CD4-positive, alpha-beta T cell (primary cell): ENCODE measurements at regions not wholly inside any gene's neighbourhood (a gene's known extent, or its start where the extent isn't known, plus 50 kb on each side); places are given as distances from the start of the nearest gene placed in this dataset.

Experiments used
- ATAC-seq: fragments of 200-7000 bp; cut with Tn5 transposase; one replicate; pipeline ENCODE4 v1.10.0; 2022; ENCODE audit warnings: mild to moderate bottlenecking; ENCODE audit not compliant: poor library complexity
- CTCF ChIA-PET: fragments of 350-600 bp; sonication (Branson Sonifier 250); formaldehyde crosslinking; loops from one replicate; lab custom pipeline; 2021; ENCODE audit warnings: antibody characterized with exemption, inconsistent platforms; lab: Charles Lee
- POLR2A ChIA-PET: fragments of 350-600 bp; sonication (Branson Sonifier 250); formaldehyde crosslinking; loops from one replicate; lab custom pipeline; 2021; ENCODE audit warnings: antibody characterized with exemption, inconsistent platforms; lab: Charles Lee
- DNase-seq, 14 experiments: peaks; one replicate each; pipeline ENCODE4 v3.0.0-alpha.2; 2013 to 2020; ENCODE audit warnings: mixed read lengths in 2 of 14
- H3K27ac ChIP-seq, 2 donors: one replicate each; pipeline versions ENCODE4 v1.5.1 to v1.7.0; 2013; ENCODE audit warnings: low read length in 2 of 2, low read depth in 1 of 2, mild to moderate bottlenecking in 1 of 2
- H3K27me3 ChIP-seq, 2 experiments: 1 replicate in 1 of 2; 2 replicates in 1 of 2; pipeline versions ENCODE4 v1.6.1 to v1.7.0; 2013; ENCODE audit warnings: low read length in 2 of 2, control low read depth in 1 of 2, mild to moderate bottlenecking in 1 of 2, moderate library complexity in 1 of 2; ENCODE audit not compliant: insufficient read depth in 2 of 2, control insufficient read depth in 1 of 2
- H3K36me3 ChIP-seq: one replicate; pipeline ENCODE4 v1.6.1; 2013; ENCODE audit warnings: low read length, control low read depth; ENCODE audit not compliant: insufficient read depth
- H3K4me1 ChIP-seq: one replicate; pipeline ENCODE4 v1.6.1; 2013; ENCODE audit warnings: low read length, control low read depth; ENCODE audit not compliant: insufficient read depth
- H3K4me3 ChIP-seq: one replicate; pipeline ENCODE4 v1.5.1; 2013; ENCODE audit warnings: mild to moderate bottlenecking, low read length, moderate library complexity
- H3K9me3 ChIP-seq, 2 experiments: 1 replicate in 1 of 2; 2 replicates in 1 of 2; pipeline versions ENCODE4 v1.6.1 to v1.7.0; 2013; ENCODE audit warnings: low read length in 2 of 2, mild to moderate bottlenecking in 2 of 2, control low read depth in 1 of 2, moderate library complexity in 1 of 2; ENCODE audit not compliant: control insufficient read depth in 1 of 2, insufficient read depth in 1 of 2
- H3K27ac Mint-ChIP-seq: one replicate; pipeline ENCODE4 v1.8.0; 2020; ENCODE audit warnings: mixed read lengths
- H3K27me3 Mint-ChIP-seq: one replicate; pipeline ENCODE4 v1.8.0; 2021; ENCODE audit warnings: mixed read lengths
- H3K36me3 Mint-ChIP-seq: one replicate; pipeline ENCODE4 v1.8.0; 2021; ENCODE audit warnings: low read depth, mixed read lengths
- H3K4me1 Mint-ChIP-seq: one replicate; pipeline ENCODE4 v1.8.0; 2021; ENCODE audit warnings: low read depth, mixed read lengths
- H3K4me3 Mint-ChIP-seq: one replicate; pipeline ENCODE4 v1.8.0; 2020; ENCODE audit warnings: mild to moderate bottlenecking, mixed read lengths
- H3K9me3 Mint-ChIP-seq: one replicate; pipeline ENCODE4 v1.8.0; 2020; ENCODE audit warnings: mixed read lengths
- CTCF ChIP-seq: fragments of 200-600 bp; IDR thresholded peaks from one replicate; pipeline ENCODE4 v1.8.0; 2022; ENCODE audit warnings: antibody characterized with exemption, mild to moderate bottlenecking
- intact Hi-C, 2 experiments: fragments of 100-400 bp; cut with DNase I in 1 of 2; cut with micrococcal nuclease in 1 of 2; formaldehyde crosslinking; loops; one replicate each; pipeline versions ENCODE4 v1.15.1 to v1.9.0; 2023 to 2025; cut with DNase I, micrococcal nuclease

GRCh38 chr21:34268493-34268892, 95.3 kb upstream of the KCNE2 start:
- intact Hi-C loops: no loop called here
- Histone ChIP-seq H3K4me3 (no peak overlapping the region), H3K4me1 (no peaks in the 10 kb centered on the region), H3K27ac (no peak overlapping the region), H3K27me3 (no peaks in the 10 kb centered on the region), H3K36me3 (no peaks in the 10 kb centered on the region), H3K9me3 (no peaks in the 10 kb centered on the region)
- DNase-seq (no peak), ATAC-seq (no peak)
- Mint-ChIP-seq H3K4me3 (no peak overlapping the region), H3K27me3 (peaks cover 7% of the 10 kb centered on the region), H3K9me3 (peaks cover 5% of the 10 kb centered on the region), H3K4me1 (no peaks in the 10 kb centered on the region), H3K27ac (no peak overlapping the region), H3K36me3 (no peaks in the 10 kb centered on the region)
- TF ChIP-seq CTCF: no peak
- ChIA-PET POLR2A (no interaction called here), CTCF (no interaction called here)

- intact Hi-C loops: no loop called here
- Mint-ChIP-seq H3K27me3 (peaks cover 12% of the 10 kb centered on the region), H3K27ac (no peak overlapping the region), H3K4me1 (no peaks in the 10 kb centered on the region), H3K4me3 (no peak overlapping the region), H3K36me3 (no peaks in the 10 kb centered on the region), H3K9me3 (no peaks in the 10 kb centered on the region)
- Histone ChIP-seq H3K9me3 (no peaks in the 10 kb centered on the region), H3K27ac (no peak overlapping the region), H3K36me3 (no peaks in the 10 kb centered on the region), H3K4me3 (no peak overlapping the region), H3K4me1 (no peaks in the 10 kb centered on the region), H3K27me3 (no peaks in the 10 kb centered on the region)
- DNase-seq (no peak), ATAC-seq (no peak)
- TF ChIP-seq CTCF: no peak
- ChIA-PET POLR2A (no interaction called here), CTCF (no interaction called here)
These were observed 93.4 kb upstream of the KCNE2 start for GRCh38 chr21:34270411-34270810.

GRCh38 chr21:34271189-34271851, 92.5 kb upstream of the KCNE2 start:
- Mint-ChIP-seq H3K9me3 (no peaks in the 10 kb centered on the region), H3K27me3 (peaks cover 12% of the 10 kb centered on the region), H3K36me3 (no peaks in the 10 kb centered on the region), H3K4me3 (no peak overlapping the region), H3K27ac (no peak overlapping the region), H3K4me1 (no peaks in the 10 kb centered on the region)
- Histone ChIP-seq H3K4me1 (no peaks in the 10 kb centered on the region), H3K9me3 (no peaks in the 10 kb centered on the region), H3K36me3 (no peaks in the 10 kb centered on the region), H3K27me3 (no peaks in the 10 kb centered on the region), H3K27ac (no peak overlapping the region), H3K4me3 (no peak overlapping the region)
- intact Hi-C loops: no loop called here
- CTCF ChIA-PET: no interaction called here
- TF ChIP-seq CTCF: no peak
- ATAC-seq: no peak
- no peak for DNase-seq
- POLR2A ChIA-PET: no interaction called here
